HG03571 (cell line): ENCODE measurements at regions not wholly inside any gene's neighbourhood (a gene's known extent, or its start where the extent isn't known, plus 50 kb on each side); places are given as distances from the start of the nearest gene placed in this dataset.

Source experiments
- ATAC-seq: cut with Tn5 transposase; IDR thresholded peaks from one replicate; pipeline ENCODE4 v1.9.1; 2021; ENCODE audit not compliant: unreplicated experiment

GRCh38 chr9:27864644-27865438, 291.6 kb upstream of the C9orf72 start:
- no peak for ATAC-seq

- ATAC-seq: no peak
These were observed 293.5 kb upstream of the C9orf72 start for GRCh38 chr9:27866741-27867140.

- ATAC-seq: no peak
These were observed 297.1 kb upstream of the C9orf72 start for GRCh38 chr9:27870404-27870803.

- ATAC-seq: no peak
These were observed 306.9 kb upstream of the C9orf72 start for GRCh38 chr9:27880156-27880555.

- ATAC-seq: no peak
These were observed 307.4 kb upstream of the C9orf72 start for GRCh38 chr9:27880635-27881034.

- ATAC-seq: peak; percentile 91
These were observed 315.5 kb upstream of the C9orf72 start for GRCh38 chr9:27888661-27889295.

GRCh38 chr9:27924502-27924901, 351.2 kb upstream of the C9orf72 start:
- no peak for ATAC-seq

GRCh38 chr9:27925815-27926214, 352.5 kb upstream of the C9orf72 start:
- no peak for ATAC-seq

- no peak for ATAC-seq
These were observed 356.6 kb upstream of the C9orf72 start for GRCh38 chr9:27929841-27930240.

- no peak for ATAC-seq
These were observed 360.1 kb upstream of the C9orf72 start for GRCh38 chr9:27933210-27934025.

- no peak for ATAC-seq
These were observed 361.2 kb upstream of the C9orf72 start for GRCh38 chr9:27934471-27934870.

GRCh38 chr9:27939186-27939585, 365.9 kb upstream of the C9orf72 start:
- ATAC-seq: no peak

GRCh38 chr9:27940535-27940934, 367.3 kb upstream of the C9orf72 start:
- no peak for ATAC-seq

GRCh38 chr9:27943501-27943900, 370.2 kb upstream of the C9orf72 start:
- no peak for ATAC-seq

- ATAC-seq: no peak
These were observed 372.1 kb upstream of the C9orf72 start for GRCh38 chr9:27945386-27945785.

- ATAC-seq: no peak
These were observed 377.1 kb upstream of the C9orf72 start for GRCh38 chr9:27950382-27950781.

GRCh38 chr9:27954858-27955257, 381.6 kb upstream of the C9orf72 start:
- ATAC-seq: no peak

- no peak for ATAC-seq
These were observed 390.6 kb upstream of the C9orf72 start for GRCh38 chr9:27963836-27964235.

GRCh38 chr9:27967210-27967609, 393.9 kb upstream of the C9orf72 start:
- no peak for ATAC-seq

- no peak for ATAC-seq
These were observed 404.6 kb upstream of the C9orf72 start for GRCh38 chr9:27977931-27978330.

- no peak for ATAC-seq
These were observed 412.4 kb upstream of the C9orf72 start for GRCh38 chr9:27985714-27986113.

- no peak for ATAC-seq
These were observed 417.2 kb upstream of the C9orf72 start for GRCh38 chr9:27990524-27990923.
